ENCODE measurements at regions not wholly inside any gene's neighbourhood (a gene's known extent, or its start where the extent isn't known, plus 50 kb on each side); places are given as distances from the start of the nearest gene placed in this dataset.
"Not testable (repeated sequence)": the region's sequence is repeated elsewhere in the genome, so short reads cannot be mapped to it uniquely, and the experiment has no call there.

GRCh38 chr15:30801140-30801895 lies 102.4 kb upstream of the FAN1 start:
- H3K4me3 Mint-ChIP-seq, H3K4me1 Mint-ChIP-seq, ATAC-seq, H3K36me3 Mint-ChIP-seq, H3K27ac Mint-ChIP-seq, H3K9me3 Mint-ChIP-seq: not testable (repeated sequence)
- H3K27me3 Mint-ChIP-seq = peaks cover 26% of the 10 kb centered on the region

- H3K4me3 Mint-ChIP-seq, H3K9me3 Mint-ChIP-seq, ATAC-seq, H3K4me1 Mint-ChIP-seq, H3K36me3 Mint-ChIP-seq, H3K27ac Mint-ChIP-seq: not testable (repeated sequence)
- H3K27me3 Mint-ChIP-seq = peaks cover 23% of the 10 kb centered on the region
Observed at GRCh38 chr15:30802001-30802400, 101.7 kb upstream of the FAN1 start.

GRCh38 chr15:30803703-30804102 lies 100.0 kb upstream of the FAN1 start:
- not testable (repeated sequence) for H3K36me3 Mint-ChIP-seq, H3K27ac Mint-ChIP-seq, ATAC-seq, H3K9me3 Mint-ChIP-seq, H3K27me3 Mint-ChIP-seq, H3K4me1 Mint-ChIP-seq, H3K4me3 Mint-ChIP-seq

DNA sequence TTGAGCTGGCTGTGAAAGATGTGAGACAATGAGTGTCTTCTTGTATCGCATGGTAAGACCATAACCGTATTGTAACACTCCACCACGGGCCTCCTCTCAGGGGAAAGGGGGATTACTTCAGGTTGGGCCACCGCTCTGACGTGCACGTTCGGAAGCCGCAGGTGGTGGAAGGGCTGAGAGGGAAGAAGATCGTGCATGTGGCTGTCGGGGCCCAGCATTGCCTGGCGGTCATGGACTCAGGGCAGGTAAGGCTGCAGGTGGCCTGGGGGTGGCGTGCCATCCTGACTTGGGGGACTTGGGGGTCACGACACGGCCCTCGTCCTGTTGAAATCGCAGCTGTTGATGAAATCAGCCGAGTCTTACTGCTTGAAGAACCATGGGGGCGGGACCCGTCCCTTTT lies 87.3 kb upstream of the FAN1 start:
- H3K27me3 Mint-ChIP-seq = no peaks in the 10 kb centered on the region
- peak overlapping the region; percentile 61 for H3K4me3 Mint-ChIP-seq
- H3K9me3 Mint-ChIP-seq = peaks cover 3% of the 10 kb centered on the region
- no peaks in the 10 kb centered on the region for H3K36me3 Mint-ChIP-seq
- H3K27ac Mint-ChIP-seq = no peak overlapping the region
- ATAC-seq = no peak
- peaks cover 5% of the 10 kb centered on the region for H3K4me1 Mint-ChIP-seq

DNA sequence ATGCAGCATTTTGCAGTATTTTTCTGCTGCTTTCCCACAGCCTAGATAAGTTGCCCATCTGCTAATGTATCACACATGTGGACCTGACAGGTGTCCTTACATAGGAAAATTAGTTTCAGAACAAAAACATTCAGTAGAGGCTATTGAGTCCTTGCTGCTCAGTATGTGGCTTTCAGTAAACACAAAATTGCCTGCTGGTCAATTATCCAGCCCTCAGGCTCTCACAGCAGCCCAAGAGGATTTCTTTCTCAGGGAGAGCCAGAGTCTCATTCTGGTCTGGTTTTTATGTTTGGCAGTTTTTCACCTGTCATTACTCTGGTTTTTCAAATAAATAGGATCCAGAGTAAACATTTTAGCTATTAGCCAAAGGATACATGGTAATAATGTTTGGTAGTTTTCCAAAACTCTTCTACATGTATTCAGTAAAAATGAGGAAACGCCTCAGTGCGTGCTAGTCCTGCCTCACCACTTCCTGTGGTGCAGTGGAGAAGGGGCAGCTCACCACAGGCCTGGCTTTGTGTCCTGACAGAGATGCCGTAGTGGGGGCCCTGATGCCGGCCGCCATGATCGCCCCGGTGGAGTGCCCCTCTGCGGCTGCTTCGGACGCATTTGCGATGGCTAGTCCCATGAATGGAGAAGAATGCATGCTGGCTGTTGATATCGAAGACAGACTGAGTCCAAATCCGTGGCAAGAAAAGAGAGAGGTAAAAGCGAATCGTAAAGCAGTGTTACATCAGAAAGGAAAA lies 80.5 kb upstream of the FAN1 start:
- not testable (repeated sequence) for H3K27me3 Mint-ChIP-seq, H3K4me1 Mint-ChIP-seq, H3K9me3 Mint-ChIP-seq, H3K36me3 Mint-ChIP-seq
- peak; percentile 84 for ATAC-seq
- Mint-ChIP-seq H3K4me3 (peak overlapping the region; percentile 100), H3K27ac (peak overlapping the region; percentile 91)

DNA sequence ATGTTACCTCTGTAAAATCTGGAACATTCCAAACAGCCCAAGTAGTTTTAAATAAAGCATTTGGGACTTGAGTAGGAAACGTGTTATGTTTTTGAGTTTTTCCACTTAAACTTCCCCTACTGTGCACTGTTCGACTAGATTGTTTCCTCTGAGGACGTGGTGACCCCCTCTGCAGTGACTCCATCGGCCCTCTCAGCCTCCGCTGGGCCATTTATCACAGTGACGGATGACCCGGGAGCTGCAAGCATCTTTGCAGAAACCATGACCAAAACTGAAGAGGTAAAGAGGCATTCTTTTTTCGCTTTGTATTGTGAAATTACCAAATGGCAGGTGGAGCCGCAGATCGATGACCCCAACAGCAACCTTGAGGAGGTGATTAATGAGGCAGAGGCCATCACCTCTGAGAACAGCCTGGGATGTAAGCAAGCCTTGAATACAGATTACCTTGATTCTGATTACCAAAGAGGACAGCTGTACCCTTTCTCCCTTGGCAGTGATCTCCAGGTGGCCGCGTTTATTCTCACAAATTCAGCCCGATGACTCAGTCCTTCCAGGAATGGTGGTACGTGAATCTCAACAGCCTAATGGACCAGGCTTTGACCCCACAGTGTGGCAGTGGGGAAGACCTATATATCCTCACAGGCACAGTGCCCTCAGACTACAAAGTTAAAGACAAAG lies 79.1 kb upstream of the FAN1 start:
- Mint-ChIP-seq H3K36me3 (peaks cover 13% of the 10 kb centered on the region), H3K4me1 (peaks cover 7% of the 10 kb centered on the region), H3K27ac (peak overlapping the region; percentile 91), H3K9me3 (no peaks in the 10 kb centered on the region), H3K27me3 (no peaks in the 10 kb centered on the region), H3K4me3 (peak overlapping the region; percentile 48)
- no peak for ATAC-seq

GRCh38 chr15:30827625-30828303 lies 76.0 kb upstream of the FAN1 start:
- no peak overlapping the region for H3K27ac Mint-ChIP-seq
- H3K4me3 Mint-ChIP-seq = no peak overlapping the region
- H3K9me3 Mint-ChIP-seq = no peaks in the 10 kb centered on the region
- H3K27me3 Mint-ChIP-seq = no peaks in the 10 kb centered on the region
- H3K36me3 Mint-ChIP-seq = peaks cover 26% of the 10 kb centered on the region
- H3K4me1 Mint-ChIP-seq = peaks cover 23% of the 10 kb centered on the region
- ATAC-seq = no peak

DNA sequence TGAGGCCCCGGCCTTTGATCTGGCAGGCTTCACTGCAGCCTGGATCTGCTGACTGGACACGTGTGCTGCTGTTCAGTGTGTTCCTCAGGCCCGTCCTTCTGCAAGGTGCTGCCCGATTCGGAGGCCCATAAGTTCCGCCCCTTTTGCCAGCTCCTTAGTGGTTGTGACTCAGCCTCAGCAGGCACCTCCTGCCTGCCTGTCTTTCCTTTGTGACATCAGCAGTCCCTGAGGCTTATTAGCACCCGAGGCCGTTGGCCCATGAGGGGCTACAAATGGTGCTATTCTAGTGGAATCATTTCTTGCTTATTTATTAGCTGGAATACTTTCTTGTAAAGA lies 75.4 kb upstream of the FAN1 start:
- H3K27ac Mint-ChIP-seq, ATAC-seq, H3K9me3 Mint-ChIP-seq, H3K4me3 Mint-ChIP-seq, H3K27me3 Mint-ChIP-seq: not testable (repeated sequence)
- peaks cover 25% of the 10 kb centered on the region for H3K36me3 Mint-ChIP-seq
- peaks cover 23% of the 10 kb centered on the region for H3K4me1 Mint-ChIP-seq

DNA sequence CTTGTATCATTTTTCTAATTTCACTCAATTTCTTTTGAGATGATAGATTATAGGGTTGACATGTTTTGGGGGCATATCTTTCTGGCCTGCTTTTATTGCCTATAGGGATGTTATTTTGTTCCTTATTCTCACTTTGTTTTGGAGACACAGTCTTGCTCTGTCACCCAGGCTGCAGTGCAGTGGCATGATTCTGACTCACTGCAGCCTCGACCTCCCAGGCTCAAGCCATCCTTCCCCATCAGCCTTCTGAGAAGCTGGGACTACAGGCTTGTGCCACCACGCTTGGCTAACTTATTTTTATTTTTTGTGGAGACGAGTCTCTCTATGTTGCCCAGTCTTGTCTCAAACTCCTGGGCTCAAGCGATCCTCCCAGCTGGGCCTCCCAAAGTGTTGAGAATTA lies 72.8 kb upstream of the FAN1 start:
- Mint-ChIP-seq H3K4me1 (peaks cover 17% of the 10 kb centered on the region), H3K36me3 (peaks cover 20% of the 10 kb centered on the region), H3K27me3 (no peaks in the 10 kb centered on the region), H3K9me3 (no peaks in the 10 kb centered on the region), H3K27ac (peak overlapping the region; percentile 10), H3K4me3 (no peak overlapping the region)
- no peak for ATAC-seq

GRCh38 chr15:30833379-30833778 lies 70.3 kb upstream of the FAN1 start:
- H3K27me3 Mint-ChIP-seq, H3K9me3 Mint-ChIP-seq, H3K27ac Mint-ChIP-seq, ATAC-seq, H3K4me3 Mint-ChIP-seq: not testable (repeated sequence)
- peaks cover 20% of the 10 kb centered on the region for H3K36me3 Mint-ChIP-seq
- H3K4me1 Mint-ChIP-seq = peaks cover 17% of the 10 kb centered on the region

DNA sequence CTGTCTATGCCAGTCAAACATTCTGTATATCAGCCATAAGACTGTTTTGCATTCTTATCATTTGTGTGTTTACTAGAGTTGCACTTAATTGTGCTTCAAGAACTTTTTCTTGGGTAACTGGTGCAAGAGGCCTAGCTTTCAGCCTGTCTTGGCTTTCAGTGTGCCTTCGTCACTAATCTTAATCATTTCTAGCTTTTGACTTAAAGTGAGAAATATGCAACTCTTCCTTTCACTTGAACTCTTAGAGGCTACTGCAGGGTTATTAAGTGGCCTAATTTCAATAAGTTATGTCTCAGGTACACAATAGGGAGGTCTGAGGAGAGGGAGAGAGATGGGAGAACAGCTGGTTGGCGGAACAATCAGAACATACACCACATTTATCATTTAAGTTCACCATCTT lies 62.1 kb upstream of the FAN1 start:
- not testable (repeated sequence) for H3K27me3 Mint-ChIP-seq, H3K4me3 Mint-ChIP-seq, ATAC-seq, H3K9me3 Mint-ChIP-seq, H3K27ac Mint-ChIP-seq
- Mint-ChIP-seq H3K4me1 (peaks cover 16% of the 10 kb centered on the region), H3K36me3 (peaks cover 17% of the 10 kb centered on the region)

DNA sequence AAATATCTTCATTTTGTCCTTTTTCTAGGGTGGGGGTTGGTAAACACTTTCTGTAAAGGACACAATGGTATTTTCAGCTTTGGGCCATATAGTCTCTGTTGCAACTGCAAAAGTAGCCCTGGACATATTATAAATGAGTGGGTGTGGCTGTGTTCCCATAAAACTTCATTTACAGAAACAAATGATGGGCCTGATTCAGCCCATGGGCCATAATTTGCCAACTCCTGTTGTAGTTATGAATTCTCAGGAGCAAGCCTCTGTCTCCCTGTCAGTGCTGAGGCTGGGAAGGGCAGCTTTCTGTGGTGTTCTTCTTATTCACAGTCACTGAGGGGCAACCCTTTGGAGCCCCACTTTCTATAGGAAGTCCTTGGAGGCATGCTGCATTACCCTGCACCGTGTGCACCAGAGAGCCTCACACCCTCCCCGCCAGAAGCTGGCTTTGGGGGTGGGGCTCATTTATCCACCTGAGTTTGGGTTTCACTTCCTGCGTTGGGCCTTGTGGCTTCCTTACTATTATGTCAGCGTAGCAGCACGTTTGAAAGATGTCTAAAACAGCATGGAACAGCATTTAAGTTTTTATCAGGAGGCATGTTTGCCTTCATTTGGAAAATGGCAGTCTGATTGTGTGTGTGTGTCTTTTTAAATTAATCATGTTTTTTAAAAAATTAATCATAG lies 60.8 kb upstream of the FAN1 start:
- not testable (repeated sequence) for H3K4me3 Mint-ChIP-seq, H3K9me3 Mint-ChIP-seq, H3K27me3 Mint-ChIP-seq, H3K27ac Mint-ChIP-seq
- H3K36me3 Mint-ChIP-seq = peaks cover 22% of the 10 kb centered on the region
- ATAC-seq = peak; percentile 92
- peaks cover 16% of the 10 kb centered on the region for H3K4me1 Mint-ChIP-seq

DNA sequence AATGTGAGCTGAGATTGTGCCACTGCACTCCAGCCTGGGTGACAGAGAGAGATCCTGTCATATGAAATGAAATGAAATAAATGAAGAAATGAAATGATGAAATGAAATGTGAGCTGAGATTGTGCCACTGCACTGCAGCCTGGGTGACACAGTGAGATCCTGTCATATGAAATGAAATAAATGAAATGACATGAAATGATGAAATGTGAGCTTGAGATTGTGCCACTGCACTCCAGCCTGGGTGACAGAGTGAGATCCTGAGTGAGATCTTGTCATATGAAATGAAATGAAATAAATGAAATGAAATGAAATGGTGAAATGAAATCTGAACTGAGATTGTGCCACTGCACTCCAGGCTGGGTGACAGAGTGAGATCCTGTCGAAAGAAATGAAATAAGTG lies 58.2 kb upstream of the FAN1 start:
- Mint-ChIP-seq H3K4me1 (peaks cover 16% of the 10 kb centered on the region), H3K36me3 (peaks cover 12% of the 10 kb centered on the region)
- ATAC-seq, H3K4me3 Mint-ChIP-seq, H3K9me3 Mint-ChIP-seq, H3K27me3 Mint-ChIP-seq, H3K27ac Mint-ChIP-seq: not testable (repeated sequence)

Measured in stimulated activated memory B cell treated with anti-CD40 and anti-IgM and Interleukin-4, amounts not matched to agents 10 μg/mL and 1 μg/mL and 100 μg/mL, for 72 hours (primary cell).